ENCODE measurements at regions not wholly inside any gene's neighbourhood (a gene's known extent, or its start where the extent isn't known, plus 50 kb on each side); places are given as distances from the start of the nearest gene placed in this dataset.
"Not testable (repeated sequence)": the region's sequence is repeated elsewhere in the genome, so short reads cannot be mapped to it uniquely, and the experiment has no call there.

DNA sequence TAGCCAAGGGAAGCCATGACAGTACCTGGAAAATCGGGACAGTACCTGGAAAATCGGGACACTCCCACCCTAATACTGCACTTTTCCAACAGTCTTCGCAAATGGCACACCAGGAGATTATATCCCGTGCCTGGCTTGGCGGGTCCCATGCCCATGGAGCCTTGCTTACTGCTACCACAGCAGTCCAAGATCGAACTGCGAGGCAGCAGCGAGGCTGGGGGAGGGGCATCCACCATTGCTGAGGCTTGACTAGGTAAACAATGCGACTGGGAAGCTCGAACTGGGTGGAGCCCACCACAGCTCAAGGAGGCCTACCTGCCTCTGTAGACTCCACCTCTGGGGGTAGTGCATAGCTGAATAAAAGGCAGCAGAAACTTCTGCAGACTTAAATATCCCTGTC lies 238.9 kb upstream of the PRSS16 start:
- ATAC-seq (replicated peaks in 1 of 4); H3K4me1 Mint-ChIP-seq: not testable (repeated sequence)
- WGBS (ENCODE audit: insufficient coverage): 89% methylated on average over 8 of the region's 10 CpGs

GRCh38 chr6:27014053-27014452 lies 233.4 kb upstream of the PRSS16 start:
- H3K4me3 ChIP-seq (ENCODE audit: control insufficient read depth in 1 of 2, extremely low read depth in 1 of 2, low read length in 1 of 2); H3K9me3 ChIP-seq; ATAC-seq (replicated peaks in 1 of 4); H3K36me3 ChIP-seq (ENCODE audit: control insufficient read depth in 2 of 2, extremely low read depth in 1 of 2, insufficient read depth in 1 of 2, low read length in 1 of 2); CTCF ChIA-PET; H3K36me3 Mint-ChIP-seq; H3K27ac ChIP-seq (ENCODE audit: low read length); H3K4me3 Mint-ChIP-seq; H3K4me1 Mint-ChIP-seq; H3K4me1 ChIP-seq (ENCODE audit: control insufficient read depth in 1 of 2, extremely low read depth in 1 of 2, insufficient read depth in 2 of 2, low read length in 2 of 2); DNase-seq; H3K27me3 ChIP-seq (replicated peaks in 1 of 2; ENCODE audit: control insufficient read depth in 2 of 2, extremely low read depth in 1 of 2, insufficient read depth in 2 of 2, low read length in 1 of 2); H3K27ac Mint-ChIP-seq; POLR2A ChIA-PET: not testable (repeated sequence)
- Mint-ChIP-seq H3K9me3 (peaks cover 15 to 42% (median 29%) of the 10 kb centered on the region in 3 donors), H3K27me3 (peaks cover 14 to 42% of the 10 kb centered on the region in 2 donors)
- WGBS (ENCODE audit: insufficient coverage): no CpG with 5 or more reads among the region's 2 CpGs

More for the DNA sequence above, 238.9 kb upstream of the PRSS16 start:
- H3K9me3 Mint-ChIP-seq; H3K4me3 Mint-ChIP-seq; H3K4me1 ChIP-seq (ENCODE audit: control insufficient read depth in 1 of 2, extremely low read depth in 1 of 2, insufficient read depth in 2 of 2, low read length in 2 of 2); H3K36me3 Mint-ChIP-seq; H3K4me3 ChIP-seq (ENCODE audit: control insufficient read depth in 1 of 2, extremely low read depth in 1 of 2, low read length in 1 of 2); H3K27ac ChIP-seq (ENCODE audit: low read length); POLR2A ChIA-PET; H3K27ac Mint-ChIP-seq; H3K36me3 ChIP-seq (ENCODE audit: control insufficient read depth in 2 of 2, extremely low read depth in 1 of 2, insufficient read depth in 1 of 2, low read length in 1 of 2); H3K9me3 ChIP-seq; DNase-seq: not testable (repeated sequence)
- H3K27me3 Mint-ChIP-seq: peaks cover 24 to 69% of the 10 kb centered on the region in 2 donors
- CTCF ChIA-PET: interaction anchor here (0.6 to 0.7 kb wide), 2 partner anchors 25 to 576 kb away, joined by 3 to 4 read pairs; no protein-coding TSS in a partner anchor
- H3K27me3 ChIP-seq (replicated peaks in 1 of 2; ENCODE audit: control insufficient read depth in 2 of 2, extremely low read depth in 1 of 2, insufficient read depth in 2 of 2, low read length in 1 of 2): peaks cover 0 to 21% of the 10 kb centered on the region in 2 experiments

DNA sequence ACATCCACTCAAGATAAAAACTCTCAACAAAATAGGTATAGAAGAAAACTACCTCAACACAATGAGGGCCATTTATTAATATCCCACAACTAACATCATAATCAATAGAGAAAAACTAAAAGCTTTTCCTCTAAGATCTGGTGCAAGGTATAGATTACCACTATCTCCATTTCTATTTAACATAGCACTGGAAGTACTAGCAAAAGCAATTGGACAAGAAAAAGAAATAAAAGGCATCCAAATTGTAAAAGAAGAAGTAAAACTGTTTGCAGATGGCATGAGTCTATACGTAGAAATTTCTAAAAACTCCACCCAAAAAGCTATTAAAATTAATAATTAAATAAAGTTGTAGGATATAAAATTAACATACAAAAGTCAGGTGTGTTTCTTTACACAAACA lies 230.8 kb upstream of the PRSS16 start:
- ATAC-seq (replicated peaks in 1 of 4) (no peak), DNase-seq (no peak)
- H3K4me1 ChIP-seq (ENCODE audit: control insufficient read depth in 1 of 2, extremely low read depth in 1 of 2, insufficient read depth in 2 of 2, low read length in 2 of 2): peaks cover 4 to 18% of the 10 kb centered on the region in 2 experiments
- Mint-ChIP-seq H3K27ac (no peak overlapping the region), H3K36me3 (peaks cover 4% of the 10 kb centered on the region), H3K4me3 (no peak overlapping the region), H3K4me1 (peaks cover 9 to 19% (median 17%) of the 10 kb centered on the region in 3 donors), H3K9me3 (peaks cover 10 to 39% (median 29%) of the 10 kb centered on the region in 3 donors), H3K27me3 (peaks cover 6 to 31% of the 10 kb centered on the region in 2 donors)
- no peak overlapping the region for H3K27ac ChIP-seq (ENCODE audit: low read length)
- H3K36me3 ChIP-seq (ENCODE audit: control insufficient read depth in 2 of 2, extremely low read depth in 1 of 2, insufficient read depth in 1 of 2, low read length in 1 of 2): no peaks in the 10 kb centered on the region
- peaks cover 3 to 8% of the 10 kb centered on the region in 2 experiments for H3K27me3 ChIP-seq (replicated peaks in 1 of 2; ENCODE audit: control insufficient read depth in 2 of 2, extremely low read depth in 1 of 2, insufficient read depth in 2 of 2, low read length in 1 of 2)
- no CpG with 5 or more reads among the region's 1 CpG for WGBS (ENCODE audit: insufficient coverage)
- POLR2A ChIA-PET: no interaction called here
- peaks cover 4% of the 10 kb centered on the region for H3K9me3 ChIP-seq
- CTCF ChIA-PET: no interaction called here
- H3K4me3 ChIP-seq (ENCODE audit: control insufficient read depth in 1 of 2, extremely low read depth in 1 of 2, low read length in 1 of 2): no peak overlapping the region

GRCh38 chr6:27018401-27018800 lies 229.1 kb upstream of the PRSS16 start:
- POLR2A ChIA-PET; H3K27ac ChIP-seq (ENCODE audit: low read length); H3K27me3 ChIP-seq (replicated peaks in 1 of 2; ENCODE audit: control insufficient read depth in 2 of 2, extremely low read depth in 1 of 2, insufficient read depth in 2 of 2, low read length in 1 of 2); DNase-seq; ATAC-seq (replicated peaks in 1 of 4); H3K36me3 ChIP-seq (ENCODE audit: control insufficient read depth in 2 of 2, extremely low read depth in 1 of 2, insufficient read depth in 1 of 2, low read length in 1 of 2); H3K9me3 ChIP-seq; H3K36me3 Mint-ChIP-seq; H3K4me3 Mint-ChIP-seq; H3K4me3 ChIP-seq (ENCODE audit: control insufficient read depth in 1 of 2, extremely low read depth in 1 of 2, low read length in 1 of 2); CTCF ChIA-PET: not testable (repeated sequence)
- H3K4me1 Mint-ChIP-seq: peaks cover 9 to 19% (median 17%) of the 10 kb centered on the region in 3 donors
- WGBS (ENCODE audit: insufficient coverage): 100% methylated on average over 3 of the region's 6 CpGs
- peaks cover 4 to 18% of the 10 kb centered on the region in 2 experiments for H3K4me1 ChIP-seq (ENCODE audit: control insufficient read depth in 1 of 2, extremely low read depth in 1 of 2, insufficient read depth in 2 of 2, low read length in 2 of 2)
- H3K9me3 Mint-ChIP-seq: peaks cover 10 to 39% (median 27%) of the 10 kb centered on the region in 3 donors
- peak overlapping the region in 1 of 2 donors; percentile 11 for H3K27ac Mint-ChIP-seq
- H3K27me3 Mint-ChIP-seq: peaks cover 0 to 28% of the 10 kb centered on the region in 2 donors

DNA sequence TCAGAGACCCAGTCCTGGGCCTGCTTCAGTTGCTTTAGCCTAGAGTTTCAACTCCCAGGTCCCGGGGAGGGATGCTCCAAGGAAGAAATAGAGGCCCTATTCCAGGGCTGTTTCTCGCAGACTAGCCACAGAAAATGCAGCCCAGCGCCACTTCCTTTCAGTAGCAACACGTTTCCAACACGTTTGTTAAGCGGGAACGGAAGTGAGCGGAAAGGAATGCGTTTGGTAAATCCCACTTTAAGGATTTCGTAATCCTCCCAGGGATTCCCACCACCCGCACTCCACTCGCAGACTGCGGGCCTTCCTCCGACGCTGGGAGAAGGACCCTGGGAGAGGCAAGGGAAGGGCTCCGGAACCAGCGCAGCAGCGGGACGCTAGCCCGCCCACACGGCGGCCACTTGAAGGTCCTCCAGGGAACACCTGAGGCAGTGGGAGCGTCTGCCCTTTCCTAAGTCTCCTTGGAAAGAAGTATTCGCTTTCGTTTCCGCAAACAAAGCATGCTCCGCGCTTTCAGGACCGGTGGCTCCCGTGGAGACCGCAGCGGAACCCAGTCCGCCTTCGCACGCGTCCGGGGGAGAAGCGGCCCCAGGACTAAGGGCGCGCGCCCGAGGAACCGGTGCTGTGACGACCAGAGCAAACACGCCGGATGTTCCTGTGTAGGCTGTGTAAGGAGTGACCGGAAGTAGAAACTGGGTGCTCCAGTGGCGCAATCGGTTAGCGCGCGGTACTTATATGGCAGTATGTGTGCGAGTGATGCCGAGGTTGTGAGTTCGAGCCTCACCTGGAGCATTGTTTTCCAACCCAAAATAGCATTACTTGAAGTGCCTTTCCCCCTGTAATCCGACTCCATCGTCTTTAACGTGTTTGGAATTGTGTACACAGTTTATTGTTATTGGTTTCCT lies 227.6 kb upstream of the PRSS16 start:
- peak in 24 of 35 experiments; percentile 1 to 52 (median 14) for DNase-seq
- Histone ChIP-seq H3K27me3 (replicated peaks in 1 of 2; ENCODE audit: control insufficient read depth in 2 of 2, extremely low read depth in 1 of 2, insufficient read depth in 2 of 2, low read length in 1 of 2) (peaks cover 3 to 8% of the 10 kb centered on the region in 2 experiments), H3K36me3 (ENCODE audit: control insufficient read depth in 2 of 2, extremely low read depth in 1 of 2, insufficient read depth in 1 of 2, low read length in 1 of 2) (no peaks in the 10 kb centered on the region), H3K27ac (ENCODE audit: low read length) (peak overlapping the region; percentile 39), H3K4me3 (ENCODE audit: control insufficient read depth in 1 of 2, extremely low read depth in 1 of 2, low read length in 1 of 2) (peak overlapping the region; percentile 54 to 76), H3K9me3 (peaks cover 4% of the 10 kb centered on the region), H3K4me1 (ENCODE audit: control insufficient read depth in 1 of 2, extremely low read depth in 1 of 2, insufficient read depth in 2 of 2, low read length in 2 of 2) (peaks cover 4 to 18% of the 10 kb centered on the region in 2 experiments)
- ATAC-seq (replicated peaks in 1 of 4): peak; percentile 50 to 84 (median 70)
- Mint-ChIP-seq H3K27ac (peak overlapping the region in 1 of 2 donors; percentile 22), H3K27me3 (peaks cover 12 to 40% of the 10 kb centered on the region in 2 donors), H3K9me3 (peaks cover 4 to 33% (median 25%) of the 10 kb centered on the region in 3 donors), H3K4me3 (peak overlapping the region; percentile 71 to 82 (median 80)), H3K4me1 (peaks cover 9 to 19% (median 17%) of the 10 kb centered on the region in 3 donors), H3K36me3 (no peaks in the 10 kb centered on the region)
- ChIA-PET POLR2A (interaction anchor here in 1 of 2 donors (0.6 kb wide), 2 partner anchors 58 to 1064 kb away, joined by 3 read pairs; no protein-coding TSS in a partner anchor), CTCF (no interaction called here)
- WGBS (ENCODE audit: insufficient coverage): 10% methylated on average over 48 of the region's 58 CpGs

GRCh38 chr6:27020553-27020880 lies 227.0 kb upstream of the PRSS16 start:
- no peak for DNase-seq
- Mint-ChIP-seq H3K9me3 (peaks cover 0 to 27% (median 21%) of the 10 kb centered on the region in 3 donors), H3K4me1 (peaks cover 9 to 19% (median 17%) of the 10 kb centered on the region in 3 donors), H3K27me3 (peaks cover 17 to 45% of the 10 kb centered on the region in 2 donors), H3K36me3 (no peaks in the 10 kb centered on the region), H3K4me3 (peak overlapping the region; percentile 71 to 82 (median 80)), H3K27ac (peak overlapping the region in 1 of 2 donors; percentile 22)
- peaks cover 4 to 18% of the 10 kb centered on the region in 2 experiments for H3K4me1 ChIP-seq (ENCODE audit: control insufficient read depth in 1 of 2, extremely low read depth in 1 of 2, insufficient read depth in 2 of 2, low read length in 2 of 2)
- H3K27ac ChIP-seq (ENCODE audit: low read length): peak overlapping the region; percentile 39
- no peaks in the 10 kb centered on the region for H3K36me3 ChIP-seq (ENCODE audit: control insufficient read depth in 2 of 2, extremely low read depth in 1 of 2, insufficient read depth in 1 of 2, low read length in 1 of 2)
- peaks cover 4% of the 10 kb centered on the region for H3K9me3 ChIP-seq
- POLR2A ChIA-PET: interaction anchor here in 1 of 2 donors (0.6 kb wide), 1 partner anchor 58 kb away, joined by 3 read pairs; no protein-coding TSS in a partner anchor
- no peak for ATAC-seq (replicated peaks in 1 of 4)
- WGBS (ENCODE audit: insufficient coverage): 74% methylated on average over 6 of the region's 9 CpGs
- CTCF ChIA-PET: no interaction called here
- H3K4me3 ChIP-seq (ENCODE audit: control insufficient read depth in 1 of 2, extremely low read depth in 1 of 2, low read length in 1 of 2): peak overlapping the region; percentile 54 to 76
- H3K27me3 ChIP-seq (replicated peaks in 1 of 2; ENCODE audit: control insufficient read depth in 2 of 2, extremely low read depth in 1 of 2, insufficient read depth in 2 of 2, low read length in 1 of 2): peaks cover 3 to 8% of the 10 kb centered on the region in 2 experiments

All from T-cell (primary cell).